HG03575 (cell line): ENCODE measurements at regions not wholly inside any gene's neighbourhood (a gene's known extent, or its start where the extent isn't known, plus 50 kb on each side); places are given as distances from the start of the nearest gene placed in this dataset.

Experiments
- ATAC-seq: cut with Tn5 transposase; IDR thresholded peaks from one replicate; pipeline ENCODE4 v1.9.1; 2021; ENCODE audit not compliant: unreplicated experiment, insufficient number of reproducible peaks, low FRiP score; ENCODE audit errors: extremely low read depth

GRCh38 chr18:78647018-78647417 lies 332.6 kb upstream of the SALL3 start:
- no peak for ATAC-seq

- ATAC-seq: no peak
Observed at GRCh38 chr18:78649421-78649820, 330.2 kb upstream of the SALL3 start.

- no peak for ATAC-seq
Observed at GRCh38 chr18:78650926-78651325, 328.7 kb upstream of the SALL3 start.

- ATAC-seq: no peak
Observed at GRCh38 chr18:78652001-78652545, 327.5 kb upstream of the SALL3 start.

GRCh38 chr18:78655921-78656320 lies 323.7 kb upstream of the SALL3 start:
- no peak for ATAC-seq

- no peak for ATAC-seq
Observed at GRCh38 chr18:78656346-78656925, 323.2 kb upstream of the SALL3 start.

- no peak for ATAC-seq
Observed at GRCh38 chr18:78658531-78658930, 321.1 kb upstream of the SALL3 start.

GRCh38 chr18:78659057-78659456 lies 320.6 kb upstream of the SALL3 start:
- no peak for ATAC-seq

GRCh38 chr18:78659748-78660147 lies 319.9 kb upstream of the SALL3 start:
- no peak for ATAC-seq

GRCh38 chr18:78660311-78660710 lies 319.3 kb upstream of the SALL3 start:
- ATAC-seq: no peak

- ATAC-seq: no peak
Observed at GRCh38 chr18:78661316-78661715, 318.3 kb upstream of the SALL3 start.

- ATAC-seq: no peak
Observed at GRCh38 chr18:78662879-78663278, 316.7 kb upstream of the SALL3 start.

GRCh38 chr18:78664048-78664447 lies 315.6 kb upstream of the SALL3 start:
- no peak for ATAC-seq

- no peak for ATAC-seq
Observed at GRCh38 chr18:78664848-78665247, 314.8 kb upstream of the SALL3 start.

GRCh38 chr18:78665644-78666043 lies 314.0 kb upstream of the SALL3 start:
- ATAC-seq: no peak

GRCh38 chr18:78666666-78667335 lies 312.8 kb upstream of the SALL3 start:
- no peak for ATAC-seq

- ATAC-seq: no peak
Observed at GRCh38 chr18:78670778-78671391, 308.7 kb upstream of the SALL3 start.

- no peak for ATAC-seq
Observed at GRCh38 chr18:78671551-78671950, 308.1 kb upstream of the SALL3 start.

- no peak for ATAC-seq
Observed at GRCh38 chr18:78672862-78673446, 306.7 kb upstream of the SALL3 start.
